ENCODE measurements at regions not wholly inside any gene's neighbourhood (a gene's known extent, or its start where the extent isn't known, plus 50 kb on each side); places are given as distances from the start of the nearest gene placed in this dataset.

- TF ChIP-seq AFF4 (CRISPR knock-in tag; IDR thresholded peaks at IDR 0.05) (no peak), XRCC5 (optimal IDR thresholded peaks at IDR 0.05; ENCODE audit: low read length) (no peak), CTCF (CRISPR knock-in tag; IDR thresholded peaks at IDR 0.05) (no peak), KDM4B (CRISPR knock-in tag; IDR thresholded peaks at IDR 0.05) (no peak), ZNF510 (CRISPR knock-in tag; IDR thresholded peaks at IDR 0.05; ENCODE audit: low read depth) (no peak), RBAK (CRISPR knock-in tag; IDR thresholded peaks at IDR 0.05) (no peak), RFX5 (IDR thresholded peaks at IDR 0.05; ENCODE audit: low read depth, low read length) (no peak), GABPA (IDR thresholded peaks at IDR 0.05; ENCODE audit: low read depth, low read length) (no peak), GABPA (CRISPR knock-in tag; IDR thresholded peaks at IDR 0.05; ENCODE audit: low read depth) (no peak), ZBTB7A (CRISPR knock-in tag; IDR thresholded peaks at IDR 0.05) (no peak), POLR2A (IDR thresholded peaks at IDR 0.05; ENCODE audit: insufficient read depth in 1 of 2, low read depth in 2 of 2, low read length in 2 of 2) (no peak), ZNF678 (CRISPR knock-in tag; IDR thresholded peaks at IDR 0.05) (no peak), STAT5B (CRISPR knock-in tag; IDR thresholded peaks at IDR 0.05) (no peak), MTERF4 (CRISPR knock-in tag; IDR thresholded peaks at IDR 0.05) (no peak)
These were observed 77.3 kb upstream of the FGF13 start for GRCh38 chrX:138788771-138789170.

Data from HepG2 (cell line).